ENCODE measurements at regions not wholly inside any gene's neighbourhood (a gene's known extent, or its start where the extent isn't known, plus 50 kb on each side); places are given as distances from the start of the nearest gene placed in this dataset.

DNA sequence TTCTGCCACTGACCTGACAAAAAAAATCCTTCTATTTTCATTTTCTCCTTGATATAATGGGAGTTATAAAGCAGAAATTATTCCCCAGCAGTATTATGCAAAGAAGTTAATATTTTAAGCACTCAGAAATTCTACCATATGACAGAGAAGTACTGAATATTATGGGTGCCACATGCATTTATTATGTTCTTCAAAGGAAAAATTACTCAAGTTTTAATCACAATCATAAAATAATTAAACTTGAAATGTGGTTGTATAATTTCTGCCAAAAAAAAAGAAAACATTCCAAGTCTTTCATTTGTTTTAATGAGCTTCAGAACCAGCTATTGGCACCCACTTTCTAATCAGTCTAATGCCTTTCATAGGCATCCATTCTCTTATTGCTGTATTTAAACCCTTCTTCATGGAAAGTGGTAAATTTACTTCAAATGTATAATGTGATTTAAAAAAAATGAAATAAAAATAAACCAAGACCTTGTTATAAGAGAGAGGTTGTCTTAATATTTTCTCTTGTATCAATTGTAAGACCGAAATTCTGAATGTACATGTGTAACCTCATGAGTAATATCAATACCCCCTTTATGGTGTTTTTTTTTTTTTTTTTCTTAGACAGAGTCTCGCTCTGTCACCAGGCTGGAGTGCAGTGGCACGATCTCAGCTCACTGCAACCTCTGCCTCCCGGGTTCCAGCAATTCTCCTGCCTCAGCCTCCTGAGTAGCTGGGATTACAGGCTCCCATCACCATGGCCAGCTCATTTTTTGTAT is 302.3 kb downstream of the IRS1 start:
- no peak for FAIRE-seq
- Histone ChIP-seq H3K27ac (no peak overlapping the region), H3K4me2 (no peak overlapping the region), H3K4me3 (no peak overlapping the region), H3K4me1 (no peaks in the 10 kb centered on the region), H3K9me3 (peaks cover 10% of the 10 kb centered on the region; the same call in 1 of the 3 replicates)
- ChIA-PET CTCF (no interaction called here), POLR2A (no interaction called here)
- DNase-seq (ENCODE audit: low read depth in 1 of 2, low spot score in 1 of 2), result no peak
- 70% methylated on average over 4 of the region's 4 CpGs for WGBS (ENCODE audit: missing lambda C conversion rate)
- TF ChIP-seq ZSCAN20 (CRISPR knock-in tag; IDR thresholded peaks at IDR 0.05) (no peak), NR3C1 (IDR thresholded peaks at IDR 0.05) (no peak), RCOR1 (IDR thresholded peaks at IDR 0.05; ENCODE audit: low read depth, low read length) (no peak), EHF (CRISPR knock-in tag; IDR thresholded peaks at IDR 0.05) (no peak), RAD21 (conservative IDR thresholded peaks at IDR 0.05 in 1 of 2, IDR thresholded peaks at IDR 0.05 in 1 of 2) (no peak), EP300 (IDR thresholded peaks at IDR 0.05) (no peak), FOSB (CRISPR knock-in tag; IDR thresholded peaks at IDR 0.05) (no peak), POLR2AphosphoS2 (conservative IDR thresholded peaks at IDR 0.05; ENCODE audit: low read length) (no peak), ZFP36 (IDR thresholded peaks at IDR 0.05; ENCODE audit: borderline replicate concordance, partially characterized antibody) (no peak), RNF2 (IDR thresholded peaks at IDR 0.05; ENCODE audit: borderline replicate concordance, low read depth) (no peak), BHLHE40 (IDR thresholded peaks at IDR 0.05; ENCODE audit: low read depth, low read length) (no peak), MYC (IDR thresholded peaks at IDR 0.05; ENCODE audit: borderline replicate concordance, low read length) (no peak), PHF8 (IDR thresholded peaks at IDR 0.05; ENCODE audit: borderline replicate concordance, low read depth) (no peak)
- TF ChIP-seq, protein P1, sequence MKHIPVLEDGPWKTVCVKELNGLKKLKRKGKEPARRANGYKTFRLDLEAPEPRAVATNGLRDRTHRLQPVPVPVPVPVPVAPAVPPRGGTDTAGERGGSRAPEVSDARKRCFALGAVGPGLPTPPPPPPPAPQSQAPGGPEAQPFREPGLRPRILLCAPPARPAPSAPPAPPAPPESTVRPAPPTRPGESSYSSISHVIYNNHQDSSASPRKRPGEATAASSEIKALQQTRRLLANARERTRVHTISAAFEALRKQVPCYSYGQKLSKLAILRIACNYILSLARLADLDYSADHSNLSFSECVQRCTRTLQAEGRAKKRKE (CRISPR knock-in tag; IDR thresholded peaks at IDR 0.05; ENCODE audit: low read depth), result no peak
- TF ChIP-seq, protein P2, sequence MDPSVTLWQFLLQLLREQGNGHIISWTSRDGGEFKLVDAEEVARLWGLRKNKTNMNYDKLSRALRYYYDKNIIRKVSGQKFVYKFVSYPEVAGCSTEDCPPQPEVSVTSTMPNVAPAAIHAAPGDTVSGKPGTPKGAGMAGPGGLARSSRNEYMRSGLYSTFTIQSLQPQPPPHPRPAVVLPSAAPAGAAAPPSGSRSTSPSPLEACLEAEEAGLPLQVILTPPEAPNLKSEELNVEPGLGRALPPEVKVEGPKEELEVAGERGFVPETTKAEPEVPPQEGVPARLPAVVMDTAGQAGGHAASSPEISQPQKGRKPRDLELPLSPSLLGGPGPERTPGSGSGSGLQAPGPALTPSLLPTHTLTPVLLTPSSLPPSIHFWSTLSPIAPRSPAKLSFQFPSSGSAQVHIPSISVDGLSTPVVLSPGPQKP (IDR thresholded peaks at IDR 0.05; ENCODE audit: low read depth, low read length), result no peak
- TF ChIP-seq, protein P3, sequence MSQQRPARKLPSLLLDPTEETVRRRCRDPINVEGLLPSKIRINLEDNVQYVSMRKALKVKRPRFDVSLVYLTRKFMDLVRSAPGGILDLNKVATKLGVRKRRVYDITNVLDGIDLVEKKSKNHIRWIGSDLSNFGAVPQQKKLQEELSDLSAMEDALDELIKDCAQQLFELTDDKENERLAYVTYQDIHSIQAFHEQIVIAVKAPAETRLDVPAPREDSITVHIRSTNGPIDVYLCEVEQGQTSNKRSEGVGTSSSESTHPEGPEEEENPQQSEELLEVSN (IDR thresholded peaks at IDR 0.05; ENCODE audit: borderline replicate concordance, low read depth), result no peak
- TF ChIP-seq, protein P4, sequence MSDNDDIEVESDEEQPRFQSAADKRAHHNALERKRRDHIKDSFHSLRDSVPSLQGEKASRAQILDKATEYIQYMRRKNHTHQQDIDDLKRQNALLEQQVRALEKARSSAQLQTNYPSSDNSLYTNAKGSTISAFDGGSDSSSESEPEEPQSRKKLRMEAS (IDR thresholded peaks at IDR 0.05), result no peak
- TF ChIP-seq, protein P5, sequence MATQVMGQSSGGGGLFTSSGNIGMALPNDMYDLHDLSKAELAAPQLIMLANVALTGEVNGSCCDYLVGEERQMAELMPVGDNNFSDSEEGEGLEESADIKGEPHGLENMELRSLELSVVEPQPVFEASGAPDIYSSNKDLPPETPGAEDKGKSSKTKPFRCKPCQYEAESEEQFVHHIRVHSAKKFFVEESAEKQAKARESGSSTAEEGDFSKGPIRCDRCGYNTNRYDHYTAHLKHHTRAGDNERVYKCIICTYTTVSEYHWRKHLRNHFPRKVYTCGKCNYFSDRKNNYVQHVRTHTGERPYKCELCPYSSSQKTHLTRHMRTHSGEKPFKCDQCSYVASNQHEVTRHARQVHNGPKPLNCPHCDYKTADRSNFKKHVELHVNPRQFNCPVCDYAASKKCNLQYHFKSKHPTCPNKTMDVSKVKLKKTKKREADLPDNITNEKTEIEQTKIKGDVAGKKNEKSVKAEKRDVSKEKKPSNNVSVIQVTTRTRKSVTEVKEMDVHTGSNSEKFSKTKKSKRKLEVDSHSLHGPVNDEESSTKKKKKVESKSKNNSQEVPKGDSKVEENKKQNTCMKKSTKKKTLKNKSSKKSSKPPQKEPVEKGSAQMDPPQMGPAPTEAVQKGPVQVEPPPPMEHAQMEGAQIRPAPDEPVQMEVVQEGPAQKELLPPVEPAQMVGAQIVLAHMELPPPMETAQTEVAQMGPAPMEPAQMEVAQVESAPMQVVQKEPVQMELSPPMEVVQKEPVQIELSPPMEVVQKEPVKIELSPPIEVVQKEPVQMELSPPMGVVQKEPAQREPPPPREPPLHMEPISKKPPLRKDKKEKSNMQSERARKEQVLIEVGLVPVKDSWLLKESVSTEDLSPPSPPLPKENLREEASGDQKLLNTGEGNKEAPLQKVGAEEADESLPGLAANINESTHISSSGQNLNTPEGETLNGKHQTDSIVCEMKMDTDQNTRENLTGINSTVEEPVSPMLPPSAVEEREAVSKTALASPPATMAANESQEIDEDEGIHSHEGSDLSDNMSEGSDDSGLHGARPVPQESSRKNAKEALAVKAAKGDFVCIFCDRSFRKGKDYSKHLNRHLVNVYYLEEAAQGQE (IDR thresholded peaks at IDR 0.05), result no peak
- TF ChIP-seq, protein P6, sequence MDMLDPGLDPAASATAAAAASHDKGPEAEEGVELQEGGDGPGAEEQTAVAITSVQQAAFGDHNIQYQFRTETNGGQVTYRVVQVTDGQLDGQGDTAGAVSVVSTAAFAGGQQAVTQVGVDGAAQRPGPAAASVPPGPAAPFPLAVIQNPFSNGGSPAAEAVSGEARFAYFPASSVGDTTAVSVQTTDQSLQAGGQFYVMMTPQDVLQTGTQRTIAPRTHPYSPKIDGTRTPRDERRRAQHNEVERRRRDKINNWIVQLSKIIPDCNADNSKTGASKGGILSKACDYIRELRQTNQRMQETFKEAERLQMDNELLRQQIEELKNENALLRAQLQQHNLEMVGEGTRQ (IDR thresholded peaks at IDR 0.05), result no peak
- ATAC-seq, result no peak

All from A549 (cell line).